Erythroblast (primary cell): ENCODE measurements at regions not wholly inside any gene's neighbourhood (a gene's known extent, or its start where the extent isn't known, plus 50 kb on each side); places are given as distances from the start of the nearest gene placed in this dataset.

Experiments
- GATA1 ChIP-seq: IDR thresholded peaks from 2 replicates; pipeline ENCODE4 v1.6.1; 2011; ENCODE audit warnings: low read depth, mild to moderate bottlenecking, control low read depth, low read length, moderate library complexity
- POLR2A ChIP-seq: IDR thresholded peaks from 2 replicates; pipeline ENCODE4 v1.6.1; 2011; ENCODE audit warnings: mild to moderate bottlenecking, low read length

DNA sequence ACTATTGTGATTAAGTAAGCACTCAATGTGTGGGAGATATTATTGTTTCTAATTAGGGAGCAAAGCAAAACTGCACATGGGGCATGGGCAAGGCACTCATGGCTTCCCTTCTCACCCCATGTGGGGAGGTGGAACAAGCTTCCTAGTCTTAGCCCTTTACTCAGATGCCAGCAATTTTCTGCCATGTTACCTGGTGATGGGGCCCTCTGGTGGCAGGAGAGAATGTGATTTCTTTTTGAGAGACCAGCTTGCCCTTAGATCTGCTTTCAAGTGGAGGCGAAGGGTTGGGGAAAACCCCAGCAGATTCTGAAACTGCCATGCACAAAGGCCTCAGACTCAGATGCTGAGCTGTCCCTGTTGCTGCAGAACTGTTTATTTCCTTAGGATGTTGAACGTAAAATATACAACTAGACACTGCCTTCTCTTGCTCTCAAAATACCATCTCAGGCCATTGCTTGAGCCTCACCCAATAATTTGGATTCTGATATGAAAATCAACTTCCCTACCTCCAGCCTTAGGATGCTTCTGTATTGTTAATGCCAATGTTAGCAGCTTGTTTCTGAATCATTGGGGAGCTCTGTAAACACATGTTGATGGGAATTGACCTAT, 130.2 kb upstream of the TPRG1 start:
- no peak for TF ChIP-seq GATA1
- TF ChIP-seq POLR2A: no peak
